ENCODE measurements at regions not wholly inside any gene's neighbourhood (a gene's known extent, or its start where the extent isn't known, plus 50 kb on each side); places are given as distances from the start of the nearest gene placed in this dataset.

- peak; percentile 17 for DNase-seq
Measured at GRCh38 chr17:77449373-77449907, 308.7 kb downstream of the SEC14L1 start.

DNA sequence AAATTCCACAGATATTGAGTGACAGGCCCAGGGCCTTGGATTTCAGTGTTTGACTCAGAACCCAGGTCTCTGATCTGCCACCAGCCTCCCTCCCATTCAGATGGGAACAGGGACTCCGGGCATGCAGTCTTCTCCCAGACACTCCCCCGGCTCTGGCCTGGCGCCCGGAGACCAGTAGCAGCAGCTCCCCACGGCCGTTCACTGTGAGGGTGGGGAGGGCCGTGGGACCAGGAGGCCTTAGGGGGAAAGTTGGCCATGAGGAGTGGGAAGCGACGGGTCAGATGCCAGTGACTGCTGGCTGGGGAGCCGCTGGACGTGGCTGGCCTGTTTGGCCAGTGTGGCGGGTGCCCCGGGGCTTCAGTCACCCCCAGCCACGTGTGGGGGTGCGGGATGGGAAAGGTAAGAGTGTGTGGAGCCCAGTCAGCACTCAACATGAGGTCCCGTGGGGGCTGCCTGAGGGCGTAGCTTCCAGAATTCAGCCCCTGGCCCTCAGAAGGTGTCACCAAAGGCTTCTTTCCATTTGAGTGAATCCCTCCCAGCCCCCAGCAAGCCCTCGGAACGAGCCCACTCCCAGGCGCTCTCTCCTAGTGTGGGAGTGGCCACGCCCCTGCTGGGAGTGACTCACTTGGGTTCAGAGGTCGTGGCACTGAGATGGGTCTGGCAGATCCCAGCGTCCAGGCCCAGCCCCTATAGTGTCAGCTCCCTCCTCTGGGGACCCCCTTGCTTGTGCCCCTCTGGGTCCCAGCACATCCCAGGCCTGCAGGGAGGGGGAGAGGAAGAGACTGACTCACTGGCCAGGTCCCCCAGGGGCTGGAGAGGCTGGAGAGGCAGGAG, 309.4 kb downstream of the SEC14L1 start:
- DNase-seq, result peak; percentile 73

DNA sequence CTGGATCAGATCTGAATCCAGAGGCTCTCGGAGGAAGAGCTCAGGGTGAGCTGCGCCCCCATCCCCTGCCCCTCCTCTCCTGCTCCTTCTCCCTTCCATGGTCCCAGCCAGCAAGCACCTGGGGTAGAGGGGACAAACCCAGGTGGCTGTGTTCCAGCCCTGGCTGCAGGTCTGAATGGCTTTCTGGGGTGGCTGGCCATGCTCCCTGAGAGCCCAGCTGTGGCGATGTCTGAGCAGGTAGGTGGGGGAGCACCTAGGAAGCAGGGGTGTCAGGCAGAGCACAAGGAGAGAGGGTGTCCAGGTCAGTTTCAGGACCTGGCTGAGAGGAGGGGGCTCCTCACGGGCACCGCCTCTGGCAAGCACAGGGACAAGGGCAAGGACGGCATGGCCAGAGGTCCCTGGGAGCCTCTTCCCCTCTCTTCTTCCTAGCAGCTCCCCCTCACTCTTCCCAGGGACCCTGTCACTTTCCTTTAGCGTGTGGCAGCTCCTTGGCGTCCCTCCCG, 310.0 kb downstream of the SEC14L1 start:
- DNase-seq, result no peak

- peak; percentile 83 for DNase-seq
Measured at GRCh38 chr17:77451245-77451893, 310.6 kb downstream of the SEC14L1 start.

DNA sequence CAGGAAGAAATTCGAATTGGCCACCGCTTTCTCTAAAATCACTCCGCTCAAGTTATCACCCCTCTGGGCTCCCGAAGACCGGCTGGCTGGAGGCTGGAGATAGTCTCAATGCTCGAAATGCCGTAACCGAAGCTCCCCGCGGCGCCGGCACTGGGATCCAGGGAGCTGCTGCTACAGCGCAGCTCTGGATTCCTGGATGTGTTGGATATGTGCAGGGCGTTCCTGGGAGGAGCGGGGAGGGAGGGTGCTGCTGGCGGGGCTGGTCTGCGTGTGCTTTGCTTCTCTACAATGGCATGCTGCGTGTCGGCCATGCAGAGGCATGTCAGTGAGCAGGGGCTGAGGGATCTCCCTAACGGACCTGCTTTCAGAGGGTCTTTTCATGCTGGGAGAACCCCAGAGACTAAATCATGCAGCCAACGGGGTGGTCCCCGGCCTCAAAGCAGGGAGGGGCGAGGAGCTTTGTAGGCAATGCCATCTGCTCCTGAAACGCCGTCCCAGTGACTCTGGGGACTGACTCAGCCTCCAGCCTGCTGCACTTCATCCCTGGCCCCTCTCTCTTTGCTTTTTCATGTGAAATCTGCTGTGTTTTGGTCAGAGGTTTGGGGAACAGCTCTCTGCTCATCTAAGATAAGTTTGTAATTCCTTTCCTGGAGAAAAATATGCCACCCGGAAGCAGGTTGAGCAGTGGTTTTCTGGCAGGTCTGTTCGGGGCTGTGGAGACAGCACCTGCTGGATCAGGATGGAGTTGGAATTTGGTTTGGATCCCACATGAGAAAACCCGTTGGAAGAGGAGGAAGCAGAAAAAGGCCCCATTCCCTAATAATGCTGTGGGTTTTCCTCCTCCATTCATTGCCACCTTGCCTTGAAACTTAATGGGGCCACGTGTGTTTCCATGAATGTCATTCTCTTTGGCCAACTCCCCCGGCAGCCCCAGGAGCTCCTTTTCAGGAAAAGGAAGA, 311.4 kb downstream of the SEC14L1 start:
- DNase-seq, result peak; percentile 55

DNA sequence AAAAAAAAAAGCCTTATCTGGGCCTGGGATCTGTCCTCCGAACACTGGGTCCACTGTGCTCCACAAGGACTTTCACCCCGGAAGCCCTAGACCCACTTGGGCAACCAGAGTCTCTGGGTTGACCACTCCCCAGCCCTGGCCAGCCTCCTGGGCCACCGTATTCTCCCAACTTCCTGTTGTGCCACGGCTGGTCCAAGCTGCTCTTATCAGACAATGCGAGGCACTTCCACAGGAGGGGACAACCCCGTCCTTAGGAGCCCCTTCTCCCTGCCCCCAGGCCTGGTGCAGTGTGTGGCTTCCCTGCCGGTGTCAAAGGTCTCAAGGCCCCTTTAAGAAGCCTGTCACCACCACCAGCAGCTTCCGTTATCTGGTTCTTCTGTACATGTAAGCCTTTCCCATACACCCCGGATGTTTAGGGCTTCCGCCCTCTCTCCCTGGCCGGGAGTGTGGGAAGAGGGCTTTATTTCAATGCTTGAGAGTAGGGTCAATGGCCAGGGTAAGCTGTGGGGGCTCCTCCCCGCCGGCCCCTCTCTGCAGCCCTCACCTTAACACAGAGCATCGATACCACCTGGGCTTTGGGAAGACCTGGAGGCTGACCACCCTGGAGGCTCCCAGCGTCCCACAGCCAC, 313.0 kb downstream of the SEC14L1 start:
- DNase-seq, result peak; percentile 76

DNA sequence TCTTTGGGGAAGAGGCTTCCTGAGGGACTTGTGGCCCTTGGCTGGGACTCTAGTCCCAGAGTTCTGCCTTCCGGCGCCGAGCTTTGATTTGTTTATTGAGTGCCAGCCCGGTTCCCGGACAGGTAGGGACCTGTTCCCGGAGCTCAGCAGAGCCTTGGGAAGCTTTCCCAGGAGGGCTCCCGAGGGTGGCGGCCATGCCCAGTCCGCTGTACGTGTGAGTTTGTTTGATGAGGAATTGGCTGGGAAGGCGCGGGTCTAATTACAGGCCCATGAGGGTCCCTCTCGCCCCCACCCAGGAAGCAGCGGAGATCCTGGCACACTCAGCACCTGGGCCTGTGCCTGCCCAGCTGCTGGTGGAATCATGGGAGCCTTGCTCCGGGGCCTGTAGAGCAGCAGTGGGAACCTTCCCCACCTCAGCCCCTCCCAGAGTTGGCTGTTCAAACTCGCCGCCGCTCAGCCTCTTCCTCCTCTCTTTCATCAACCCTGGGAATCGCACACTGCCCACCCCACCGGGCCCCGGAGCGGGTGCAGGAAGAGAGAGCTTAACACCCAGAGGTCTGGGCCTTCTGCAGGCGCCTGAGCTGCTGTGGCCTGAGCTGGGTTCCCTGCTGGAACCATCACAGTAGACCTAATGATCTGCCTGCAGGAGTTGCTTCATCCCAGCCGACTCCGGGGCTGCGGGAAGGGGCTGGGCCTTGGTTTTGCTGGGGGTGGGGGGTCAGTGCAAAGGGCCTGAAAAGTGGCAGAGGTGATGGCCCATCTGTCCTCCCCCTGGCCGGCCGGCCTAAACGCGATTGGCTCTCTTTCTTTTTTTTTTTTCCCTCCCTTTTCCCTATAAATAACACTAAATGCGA, 313.7 kb downstream of the SEC14L1 start:
- peak; percentile 55 for DNase-seq

DNA sequence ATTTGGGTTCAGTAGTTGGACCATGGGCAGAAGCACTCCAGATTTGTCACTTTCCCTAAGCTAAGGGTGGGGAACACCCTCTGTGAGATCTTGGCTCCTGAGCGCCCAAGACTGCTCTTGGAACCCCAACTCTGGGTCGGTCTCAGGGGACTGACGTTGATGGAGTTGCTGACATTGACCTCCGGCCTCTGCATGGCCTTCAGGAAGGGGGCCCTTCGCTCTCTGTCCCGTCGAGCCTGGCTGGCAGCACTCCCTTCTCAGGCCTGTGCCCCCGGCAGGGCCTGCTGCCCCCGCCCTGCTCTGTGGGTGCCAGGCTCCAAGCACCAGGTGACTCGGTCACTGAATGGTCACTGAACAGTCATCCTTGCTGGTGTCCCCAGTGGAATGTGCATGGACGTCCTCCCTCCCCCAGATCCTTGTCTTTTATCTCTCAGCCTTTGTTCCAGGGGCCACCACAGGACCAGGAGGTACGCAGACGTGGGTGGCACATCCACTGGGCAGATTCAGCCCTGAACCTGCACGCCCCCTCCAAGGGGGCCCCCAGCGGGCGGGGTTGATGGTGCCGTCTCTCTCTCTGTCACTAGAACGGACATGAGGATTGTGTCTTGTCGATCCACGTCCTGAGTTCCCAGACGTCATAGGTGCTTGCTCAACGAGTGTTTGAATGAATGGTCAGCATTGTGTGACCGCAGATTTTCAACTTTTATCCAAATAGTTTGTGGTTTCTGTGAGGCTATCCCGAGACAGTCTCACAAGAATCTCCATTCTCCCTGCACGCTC, 314.5 kb downstream of the SEC14L1 start:
- peak; percentile 49 for DNase-seq

GRCh38 chr17:77455891-77456260, 315.1 kb downstream of the SEC14L1 start:
- no peak for DNase-seq

- peak; percentile 75 for DNase-seq
Measured at GRCh38 chr17:77456271-77456950, 315.6 kb downstream of the SEC14L1 start.

GRCh38 chr17:77456951-77457548, 316.3 kb downstream of the SEC14L1 start:
- peak; percentile 61 for DNase-seq

DNA sequence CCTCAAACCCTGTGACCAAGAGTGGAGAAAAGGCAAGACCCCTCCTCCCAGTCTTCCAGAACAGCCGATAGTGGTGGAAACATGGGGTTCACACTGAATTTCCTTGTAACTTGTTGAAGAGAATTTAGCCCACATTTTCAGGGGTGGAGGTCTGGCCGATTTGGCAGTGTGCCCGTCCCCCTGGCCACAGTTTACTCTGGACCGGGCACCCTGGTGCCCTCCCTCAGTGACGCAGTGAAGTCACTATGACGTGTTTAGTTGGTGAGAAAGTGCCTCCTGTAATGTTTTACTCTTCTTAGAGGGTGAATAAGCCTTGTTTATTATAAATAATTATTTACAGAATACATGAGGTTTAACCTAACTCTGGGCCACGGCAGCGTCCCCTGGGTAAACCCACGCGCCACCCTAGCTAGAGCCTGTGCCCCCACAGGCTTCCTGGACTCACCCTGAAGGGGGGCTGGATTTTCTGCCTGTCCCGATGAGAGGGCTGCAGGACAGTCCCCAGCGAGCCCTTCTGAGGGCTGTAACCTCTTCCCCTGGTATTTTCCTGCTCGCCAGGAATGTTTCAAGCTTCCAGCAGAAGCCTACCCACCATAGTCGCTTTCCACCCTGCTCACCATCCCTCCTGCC, 316.9 kb downstream of the SEC14L1 start:
- DNase-seq, result peak; percentile 50

- DNase-seq, result peak; percentile 69
Measured at GRCh38 chr17:77458202-77459017, 317.6 kb downstream of the SEC14L1 start.

DNA sequence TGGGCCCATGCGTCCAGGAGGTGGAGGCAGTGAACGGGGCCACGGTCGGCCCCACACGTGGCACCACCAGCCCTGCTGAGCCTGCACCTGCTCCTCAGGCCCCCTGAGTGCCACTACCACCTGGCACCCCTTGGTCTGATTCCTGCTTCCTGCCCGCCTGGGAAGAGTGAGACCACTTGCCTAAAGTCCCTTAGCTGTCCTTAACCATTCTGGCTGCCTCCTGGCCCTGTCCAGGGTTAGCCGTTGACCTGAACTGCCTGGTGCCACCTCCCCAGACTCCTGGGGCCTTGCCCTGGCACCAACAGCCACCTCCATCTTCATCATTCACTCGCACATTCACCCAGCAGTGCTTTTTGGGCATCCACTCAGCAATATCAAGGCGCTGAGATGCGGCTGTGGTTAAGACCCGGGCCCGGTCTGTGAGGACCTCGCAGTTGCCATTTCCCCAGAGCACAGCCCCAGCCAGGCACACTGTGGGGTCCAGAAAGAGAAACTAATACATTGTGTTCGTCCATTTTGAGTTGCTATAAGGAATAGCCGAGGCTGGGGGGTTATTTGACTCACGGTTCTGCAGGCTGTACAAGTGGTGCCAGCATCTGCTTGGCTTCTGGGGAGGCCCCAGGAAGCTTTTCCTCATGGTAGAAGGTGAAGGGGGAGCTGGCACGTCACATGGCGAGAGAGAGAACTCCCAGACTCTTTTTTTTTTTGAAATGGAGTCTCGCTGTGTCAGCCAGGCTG, 318.4 kb downstream of the SEC14L1 start:
- DNase-seq, result peak; percentile 51

DNA sequence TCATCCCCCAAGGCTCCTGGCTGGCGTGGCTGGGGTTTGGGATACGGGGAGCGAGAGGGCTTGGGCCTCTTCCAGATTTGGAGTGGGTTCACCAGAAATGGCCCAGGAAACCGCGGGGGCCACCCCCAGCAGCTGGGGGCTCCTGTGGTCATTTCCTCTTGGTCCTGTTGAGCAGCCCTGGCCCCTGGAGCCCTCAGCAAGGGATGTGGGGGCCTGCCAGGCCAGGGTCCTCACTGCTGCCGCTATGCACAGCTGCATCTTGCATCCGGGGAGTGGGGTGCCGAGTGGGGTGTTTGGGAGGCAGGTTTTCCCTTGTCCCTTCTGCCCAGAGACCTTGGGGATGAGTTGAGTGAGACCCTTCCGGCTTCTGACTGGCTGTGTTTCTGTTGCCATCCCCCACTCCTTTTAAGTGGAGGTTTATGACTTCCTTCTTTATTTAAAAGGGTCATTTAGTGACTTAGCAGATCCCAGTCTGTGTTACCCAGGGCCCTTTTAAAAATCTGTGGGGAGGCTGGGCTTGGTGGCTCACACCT, 319.8 kb downstream of the SEC14L1 start:
- peak; percentile 43 for DNase-seq

DNA sequence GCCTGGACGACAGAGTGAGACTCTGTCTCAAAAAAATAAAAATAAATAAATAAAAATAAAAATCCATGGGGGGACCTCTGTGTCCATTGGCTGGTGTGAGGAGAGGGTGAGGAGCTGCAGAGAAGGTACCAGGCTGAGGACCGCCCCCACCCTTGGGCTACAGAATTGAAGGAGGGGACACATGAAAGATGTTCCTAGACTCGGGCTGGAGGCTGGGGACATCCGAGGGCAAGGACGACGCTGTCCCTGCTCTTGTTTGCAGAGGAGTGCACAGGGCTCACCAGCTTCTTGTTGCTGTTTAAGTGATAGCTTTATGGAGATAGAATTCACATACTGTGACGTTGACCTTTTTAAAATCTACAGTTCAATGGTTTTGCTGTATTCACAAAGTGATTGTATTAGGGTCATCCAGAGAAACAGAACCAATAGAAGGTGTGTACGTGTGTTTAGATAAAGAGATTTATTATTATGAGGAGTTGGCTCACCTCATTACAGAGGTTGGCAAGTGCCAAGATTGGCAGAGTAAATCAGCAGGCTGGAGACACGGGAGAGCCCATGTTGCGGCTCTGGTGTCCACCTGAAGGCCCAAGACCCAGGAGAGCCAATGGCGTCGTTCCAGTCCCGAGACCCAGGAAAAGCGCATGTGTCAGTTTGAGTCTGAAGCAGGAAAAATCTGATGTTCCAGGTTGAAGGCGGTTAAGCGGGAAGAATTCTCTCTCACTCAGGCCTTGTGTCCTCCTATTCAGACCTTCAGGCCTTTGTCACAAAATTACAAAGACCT, 320.7 kb downstream of the SEC14L1 start:
- DNase-seq, result peak; percentile 28

All from CD4-positive, alpha-beta T cell treated with Interleukin-6 for 4 hours (primary cell).